ENCODE measurements at regions not wholly inside any gene's neighbourhood (a gene's known extent, or its start where the extent isn't known, plus 50 kb on each side); places are given as distances from the start of the nearest gene placed in this dataset.

DNA sequence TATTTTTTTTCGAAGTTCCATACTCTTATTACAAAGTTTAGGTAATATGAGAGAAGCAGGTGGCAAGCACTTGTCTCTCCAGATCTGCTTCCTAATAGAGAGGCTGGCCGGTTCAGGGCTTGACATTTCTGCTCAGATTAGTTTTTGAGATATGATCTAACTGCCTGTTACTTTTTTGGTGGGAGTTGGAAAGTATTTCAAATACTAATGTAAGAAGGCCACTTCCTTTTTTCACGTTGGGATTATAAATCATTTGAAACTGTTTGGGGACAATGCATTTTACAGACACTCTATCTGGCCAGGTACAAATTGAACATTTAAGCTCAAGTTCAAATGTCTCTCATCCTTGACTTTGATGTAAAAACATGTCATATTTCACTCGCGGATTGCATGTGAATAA, 222.1 kb upstream of the SULF2 start:
- no peak for TF ChIP-seq HDGF (IDR thresholded peaks at IDR 0.05; ENCODE audit: borderline replicate concordance)
- no peak for TF ChIP-seq PKNOX1 (IDR thresholded peaks at IDR 0.05)
- TF ChIP-seq LEF1 (IDR thresholded peaks at IDR 0.05; ENCODE audit: borderline replicate concordance), result no peak
- no peak for TF ChIP-seq FOXM1 (IDR thresholded peaks at IDR 0.05; ENCODE audit: borderline replicate concordance)
- no peak for TF ChIP-seq SP1 (IDR thresholded peaks at IDR 0.05)
- TF ChIP-seq L3MBTL2 (conservative IDR thresholded peaks at IDR 0.05), result no peak
- no peak for TF ChIP-seq FOXA1 (IDR thresholded peaks at IDR 0.05)
- no peak for TF ChIP-seq SUZ12 (IDR thresholded peaks at IDR 0.05)
- no peak for TF ChIP-seq FOXK2 (IDR thresholded peaks at IDR 0.05)
- no peak for TF ChIP-seq TARDBP (IDR thresholded peaks at IDR 0.05)

All from HEK293T (cell line).